DND-41 (cell line): ENCODE measurements at regions not wholly inside any gene's neighbourhood (a gene's known extent, or its start where the extent isn't known, plus 50 kb on each side); places are given as distances from the start of the nearest gene placed in this dataset.

Source experiments
- CTCF ChIP-seq: IDR thresholded peaks from 2 replicates; pipeline ENCODE4 v1.5.1; 2012; ENCODE audit warnings: borderline replicate concordance, low read length, moderate library complexity, mild to moderate bottlenecking; ENCODE audit not compliant: poor library complexity, severe bottlenecking; ENCODE audit errors: extremely low read depth
- EZH2 ChIP-seq: IDR thresholded peaks from 3 replicates; pipeline ENCODE4 v1.6.1; 2012; ENCODE audit warnings: borderline replicate concordance, low read depth, mild to moderate bottlenecking, moderate library complexity, low read length, inconsistent platforms; ENCODE audit not compliant: severe bottlenecking

DNA sequence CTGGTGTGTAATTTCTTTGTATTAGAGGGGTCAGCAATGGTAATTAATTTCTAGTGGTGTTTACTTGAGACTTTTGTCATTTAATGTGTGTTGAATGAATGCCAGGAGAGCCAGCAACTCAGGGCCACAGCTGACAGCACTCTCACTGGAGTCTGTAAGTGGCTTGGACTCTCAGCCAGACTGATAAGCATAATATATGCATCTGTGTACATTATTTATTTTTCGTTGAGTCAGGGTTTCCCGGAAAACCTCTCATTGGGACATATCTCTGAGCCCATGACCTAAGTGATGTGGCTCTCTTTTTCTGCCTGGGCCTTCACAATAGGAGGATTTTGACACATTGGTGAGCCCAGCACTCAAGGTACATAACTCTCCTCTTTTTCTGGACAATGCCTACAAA lies 1007.8 kb upstream of the TSPY4 start:
- TF ChIP-seq CTCF (no peak), EZH2 (no peak)
